Skeletal muscle satellite cell (primary cell): ENCODE measurements at regions not wholly inside any gene's neighbourhood (a gene's known extent, or its start where the extent isn't known, plus 50 kb on each side); places are given as distances from the start of the nearest gene placed in this dataset.

Source experiments
- H3K27me3 ChIP-seq: 2 replicates; pipeline ENCODE4 v1.7.0; 2013; ENCODE audit warnings: low read length; ENCODE audit not compliant: control insufficient read depth, insufficient read depth
- H3K36me3 ChIP-seq: 2 replicates; pipeline ENCODE4 v1.7.0; 2013; ENCODE audit warnings: mild to moderate bottlenecking, control low read depth, low read length; ENCODE audit not compliant: insufficient read depth
- H3K4me1 ChIP-seq: 2 replicates; pipeline ENCODE4 v1.7.0; 2013; ENCODE audit warnings: low read length; ENCODE audit not compliant: control insufficient read depth, insufficient read depth
- H3K4me2 ChIP-seq: 2 replicates; pipeline ENCODE4 v1.7.0; 2013; ENCODE audit warnings: mild to moderate bottlenecking, low read length
- H3K4me3 ChIP-seq: 2 replicates; pipeline ENCODE4 v1.7.0; 2013; ENCODE audit warnings: low read length
- H3K9ac ChIP-seq: 2 replicates; pipeline ENCODE4 v1.7.0; 2013; ENCODE audit warnings: mild to moderate bottlenecking, low read depth, low read length, moderate library complexity
- H3K9me3 ChIP-seq: replicated peaks from 2 replicates; pipeline ENCODE4 v1.7.0; 2013; ENCODE audit warnings: mild to moderate bottlenecking, control low read depth, low read length

GRCh38 chr3:14274999-14275961, 96.7 kb downstream of the LSM3 start:
- Histone ChIP-seq H3K4me1 (no peaks in the 10 kb centered on the region), H3K4me3 (no peak overlapping the region), H3K36me3 (no peaks in the 10 kb centered on the region), H3K9me3 (no peaks in the 10 kb centered on the region), H3K9ac (no peak overlapping the region), H3K27me3 (peaks cover 15% of the 10 kb centered on the region), H3K4me2 (no peak overlapping the region)

- Histone ChIP-seq H3K4me2 (no peak overlapping the region), H3K4me1 (no peaks in the 10 kb centered on the region), H3K4me3 (no peak overlapping the region), H3K27me3 (peaks cover 19% of the 10 kb centered on the region), H3K9ac (no peak overlapping the region), H3K9me3 (no peaks in the 10 kb centered on the region), H3K36me3 (no peaks in the 10 kb centered on the region)
These were observed 97.6 kb downstream of the LSM3 start for GRCh38 chr3:14275962-14276909.

- Histone ChIP-seq H3K9me3 (no peaks in the 10 kb centered on the region), H3K4me2 (no peak overlapping the region), H3K27me3 (peaks cover 19% of the 10 kb centered on the region), H3K9ac (no peak overlapping the region), H3K4me1 (no peaks in the 10 kb centered on the region), H3K4me3 (no peak overlapping the region), H3K36me3 (no peaks in the 10 kb centered on the region)
These were observed 98.9 kb downstream of the LSM3 start for GRCh38 chr3:14277557-14277956.

- H3K9ac ChIP-seq = no peak overlapping the region
- no peak overlapping the region for H3K4me3 ChIP-seq
- H3K4me1 ChIP-seq = no peaks in the 10 kb centered on the region
- no peak overlapping the region for H3K4me2 ChIP-seq
- no peaks in the 10 kb centered on the region for H3K9me3 ChIP-seq
- H3K27me3 ChIP-seq = peaks cover 19% of the 10 kb centered on the region
- no peaks in the 10 kb centered on the region for H3K36me3 ChIP-seq
These were observed 99.7 kb downstream of the LSM3 start for GRCh38 chr3:14278265-14278798.

- Histone ChIP-seq H3K36me3 (no peaks in the 10 kb centered on the region), H3K9me3 (no peaks in the 10 kb centered on the region), H3K9ac (no peak overlapping the region), H3K4me3 (no peak overlapping the region), H3K4me2 (no peak overlapping the region), H3K27me3 (peaks cover 19% of the 10 kb centered on the region), H3K4me1 (no peaks in the 10 kb centered on the region)
These were observed 100.4 kb downstream of the LSM3 start for GRCh38 chr3:14278799-14279625.

GRCh38 chr3:14279626-14280061, 101.0 kb downstream of the LSM3 start:
- H3K4me1 ChIP-seq = no peaks in the 10 kb centered on the region
- H3K4me2 ChIP-seq = no peak overlapping the region
- no peak overlapping the region for H3K4me3 ChIP-seq
- no peaks in the 10 kb centered on the region for H3K9me3 ChIP-seq
- H3K27me3 ChIP-seq = peaks cover 22% of the 10 kb centered on the region
- H3K36me3 ChIP-seq = no peaks in the 10 kb centered on the region
- no peak overlapping the region for H3K9ac ChIP-seq

- peaks cover 22% of the 10 kb centered on the region for H3K27me3 ChIP-seq
- H3K36me3 ChIP-seq = no peaks in the 10 kb centered on the region
- H3K9ac ChIP-seq = no peak overlapping the region
These were observed 101.7 kb downstream of the LSM3 start for GRCh38 chr3:14280326-14280725.

GRCh38 chr3:14281053-14281452, 102.4 kb downstream of the LSM3 start:
- no peaks in the 10 kb centered on the region for H3K36me3 ChIP-seq
- H3K4me2 ChIP-seq = no peak overlapping the region
- peaks cover 19% of the 10 kb centered on the region for H3K27me3 ChIP-seq
- no peak overlapping the region for H3K4me3 ChIP-seq
- no peak overlapping the region for H3K9ac ChIP-seq
- peaks cover 3% of the 10 kb centered on the region for H3K4me1 ChIP-seq
- H3K9me3 ChIP-seq = no peaks in the 10 kb centered on the region

More at GRCh38 chr3:14280326-14280725, 101.7 kb downstream of the LSM3 start:
- no peak overlapping the region for H3K4me3 ChIP-seq
- no peaks in the 10 kb centered on the region for H3K9me3 ChIP-seq
- H3K4me1 ChIP-seq = no peaks in the 10 kb centered on the region
- no peak overlapping the region for H3K4me2 ChIP-seq

GRCh38 chr3:14282001-14282705, 103.5 kb downstream of the LSM3 start:
- no peak overlapping the region for H3K9ac ChIP-seq
- H3K4me2 ChIP-seq = no peak overlapping the region
- H3K4me3 ChIP-seq = no peak overlapping the region
- H3K36me3 ChIP-seq = no peaks in the 10 kb centered on the region
- peaks cover 15% of the 10 kb centered on the region for H3K27me3 ChIP-seq
- no peaks in the 10 kb centered on the region for H3K9me3 ChIP-seq
- H3K4me1 ChIP-seq = peaks cover 3% of the 10 kb centered on the region

GRCh38 chr3:14282706-14283075, 104.1 kb downstream of the LSM3 start:
- Histone ChIP-seq H3K4me1 (peaks cover 3% of the 10 kb centered on the region), H3K9ac (no peak overlapping the region), H3K9me3 (no peaks in the 10 kb centered on the region), H3K4me3 (no peak overlapping the region), H3K36me3 (no peaks in the 10 kb centered on the region), H3K27me3 (peaks cover 15% of the 10 kb centered on the region), H3K4me2 (no peak overlapping the region)
